Neural crest cell (in vitro differentiated cells): ENCODE measurements at regions not wholly inside any gene's neighbourhood (a gene's known extent, or its start where the extent isn't known, plus 50 kb on each side); places are given as distances from the start of the nearest gene placed in this dataset.

Source experiments
- DNase-seq: peaks from one replicate; pipeline ENCODE4 v3.0.0; 2021; ENCODE audit warnings: low read depth, mixed read lengths, low spot score
- H3K27ac Mint-ChIP-seq: one replicate; pipeline ENCODE4 v1.8.0; 2021; ENCODE audit warnings: mild to moderate bottlenecking, mixed read lengths; ENCODE audit not compliant: unreplicated experiment
- H3K27me3 Mint-ChIP-seq: 2 replicates; pipeline ENCODE4 v1.8.0; 2021; ENCODE audit warnings: low read depth, mild to moderate bottlenecking, mixed read lengths
- H3K36me3 Mint-ChIP-seq: 2 replicates; pipeline ENCODE4 v1.8.0; 2021; ENCODE audit warnings: low read depth, mild to moderate bottlenecking, mixed read lengths
- H3K4me1 Mint-ChIP-seq: 2 replicates; pipeline ENCODE4 v1.8.0; 2021; ENCODE audit warnings: mixed read lengths
- H3K4me3 Mint-ChIP-seq: one replicate; pipeline ENCODE4 v1.8.0; 2021; ENCODE audit warnings: mild to moderate bottlenecking, mixed read lengths
- H3K9me3 Mint-ChIP-seq: 2 replicates; pipeline ENCODE4 v1.8.0; 2021; ENCODE audit warnings: mixed read lengths
- TF ChIP-seq, protein P1 (sequence below): fragments of 200-600 bp; sonication (generic); conservative IDR thresholded peaks from 2 replicates; pipeline ENCODE4 v1.5.0; 2021; ENCODE audit warnings: antibody characterized with exemption, mild to moderate bottlenecking

GRCh38 chr3:13168391-13168790, 95.2 kb upstream of the IQSEC1 start:
- Mint-ChIP-seq H3K36me3 (no peaks in the 10 kb centered on the region), H3K27ac (no peak overlapping the region), H3K9me3 (peaks cover 5% of the 10 kb centered on the region), H3K27me3 (no peaks in the 10 kb centered on the region), H3K4me3 (no peak overlapping the region), H3K4me1 (peaks cover 4% of the 10 kb centered on the region)
- DNase-seq, result no peak
- TF ChIP-seq, protein P1, sequence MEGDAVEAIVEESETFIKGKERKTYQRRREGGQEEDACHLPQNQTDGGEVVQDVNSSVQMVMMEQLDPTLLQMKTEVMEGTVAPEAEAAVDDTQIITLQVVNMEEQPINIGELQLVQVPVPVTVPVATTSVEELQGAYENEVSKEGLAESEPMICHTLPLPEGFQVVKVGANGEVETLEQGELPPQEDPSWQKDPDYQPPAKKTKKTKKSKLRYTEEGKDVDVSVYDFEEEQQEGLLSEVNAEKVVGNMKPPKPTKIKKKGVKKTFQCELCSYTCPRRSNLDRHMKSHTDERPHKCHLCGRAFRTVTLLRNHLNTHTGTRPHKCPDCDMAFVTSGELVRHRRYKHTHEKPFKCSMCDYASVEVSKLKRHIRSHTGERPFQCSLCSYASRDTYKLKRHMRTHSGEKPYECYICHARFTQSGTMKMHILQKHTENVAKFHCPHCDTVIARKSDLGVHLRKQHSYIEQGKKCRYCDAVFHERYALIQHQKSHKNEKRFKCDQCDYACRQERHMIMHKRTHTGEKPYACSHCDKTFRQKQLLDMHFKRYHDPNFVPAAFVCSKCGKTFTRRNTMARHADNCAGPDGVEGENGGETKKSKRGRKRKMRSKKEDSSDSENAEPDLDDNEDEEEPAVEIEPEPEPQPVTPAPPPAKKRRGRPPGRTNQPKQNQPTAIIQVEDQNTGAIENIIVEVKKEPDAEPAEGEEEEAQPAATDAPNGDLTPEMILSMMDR, result no peak

- Mint-ChIP-seq H3K4me1 (peaks cover 4% of the 10 kb centered on the region), H3K27me3 (no peaks in the 10 kb centered on the region), H3K9me3 (peaks cover 5% of the 10 kb centered on the region), H3K4me3 (no peak overlapping the region), H3K36me3 (no peaks in the 10 kb centered on the region), H3K27ac (no peak overlapping the region)
- TF ChIP-seq, protein P1, result no peak
- DNase-seq, result no peak
These were observed 94.6 kb upstream of the IQSEC1 start for GRCh38 chr3:13167829-13168228.

GRCh38 chr3:13167064-13167743, 94.0 kb upstream of the IQSEC1 start:
- H3K4me1 Mint-ChIP-seq, result peaks cover 2% of the 10 kb centered on the region
- TF ChIP-seq, protein P1, result no peak
- H3K4me3 Mint-ChIP-seq, result no peak overlapping the region
- DNase-seq, result no peak
- H3K27me3 Mint-ChIP-seq, result no peaks in the 10 kb centered on the region
- H3K27ac Mint-ChIP-seq, result no peak overlapping the region
- H3K9me3 Mint-ChIP-seq, result peaks cover 5% of the 10 kb centered on the region
- H3K36me3 Mint-ChIP-seq, result no peaks in the 10 kb centered on the region

- Mint-ChIP-seq H3K27me3 (no peaks in the 10 kb centered on the region), H3K27ac (peak overlapping the region; percentile 65), H3K36me3 (no peaks in the 10 kb centered on the region), H3K9me3 (peaks cover 5% of the 10 kb centered on the region), H3K4me1 (no peaks in the 10 kb centered on the region), H3K4me3 (no peak overlapping the region)
- DNase-seq, result no peak
- TF ChIP-seq, protein P1, result no peak
These were observed 93.2 kb upstream of the IQSEC1 start for GRCh38 chr3:13166243-13167063.

GRCh38 chr3:13165576-13165975, 92.3 kb upstream of the IQSEC1 start:
- TF ChIP-seq, protein P1, result no peak
- H3K36me3 Mint-ChIP-seq, result no peaks in the 10 kb centered on the region
- peaks cover 8% of the 10 kb centered on the region for H3K4me1 Mint-ChIP-seq
- DNase-seq, result no peak
- H3K9me3 Mint-ChIP-seq, result peaks cover 5% of the 10 kb centered on the region
- H3K27me3 Mint-ChIP-seq, result no peaks in the 10 kb centered on the region
- no peak overlapping the region for H3K4me3 Mint-ChIP-seq
- no peak overlapping the region for H3K27ac Mint-ChIP-seq
